ENCODE measurements at regions not wholly inside any gene's neighbourhood (a gene's known extent, or its start where the extent isn't known, plus 50 kb on each side); places are given as distances from the start of the nearest gene placed in this dataset.

DNA sequence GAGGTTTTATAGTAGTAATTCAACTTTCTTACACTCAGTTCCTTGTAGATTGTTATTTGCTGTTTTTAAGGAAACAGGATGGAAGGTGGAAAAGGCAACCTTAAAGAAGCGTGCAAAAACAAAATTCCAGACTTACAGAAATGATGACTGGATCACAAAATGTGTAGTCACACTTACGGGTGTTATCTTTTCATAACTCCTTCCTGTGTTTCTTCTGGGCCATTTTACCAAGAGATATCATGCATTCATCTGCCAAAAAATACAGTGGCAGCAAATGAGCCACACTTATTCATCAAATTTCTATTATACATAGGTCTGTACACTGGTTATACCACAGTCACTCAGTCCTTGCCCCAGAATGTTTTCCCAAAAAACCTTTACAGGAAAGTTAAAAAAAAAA lies 94.3 kb upstream of the IL6 start:
- TF ChIP-seq, protein P1, sequence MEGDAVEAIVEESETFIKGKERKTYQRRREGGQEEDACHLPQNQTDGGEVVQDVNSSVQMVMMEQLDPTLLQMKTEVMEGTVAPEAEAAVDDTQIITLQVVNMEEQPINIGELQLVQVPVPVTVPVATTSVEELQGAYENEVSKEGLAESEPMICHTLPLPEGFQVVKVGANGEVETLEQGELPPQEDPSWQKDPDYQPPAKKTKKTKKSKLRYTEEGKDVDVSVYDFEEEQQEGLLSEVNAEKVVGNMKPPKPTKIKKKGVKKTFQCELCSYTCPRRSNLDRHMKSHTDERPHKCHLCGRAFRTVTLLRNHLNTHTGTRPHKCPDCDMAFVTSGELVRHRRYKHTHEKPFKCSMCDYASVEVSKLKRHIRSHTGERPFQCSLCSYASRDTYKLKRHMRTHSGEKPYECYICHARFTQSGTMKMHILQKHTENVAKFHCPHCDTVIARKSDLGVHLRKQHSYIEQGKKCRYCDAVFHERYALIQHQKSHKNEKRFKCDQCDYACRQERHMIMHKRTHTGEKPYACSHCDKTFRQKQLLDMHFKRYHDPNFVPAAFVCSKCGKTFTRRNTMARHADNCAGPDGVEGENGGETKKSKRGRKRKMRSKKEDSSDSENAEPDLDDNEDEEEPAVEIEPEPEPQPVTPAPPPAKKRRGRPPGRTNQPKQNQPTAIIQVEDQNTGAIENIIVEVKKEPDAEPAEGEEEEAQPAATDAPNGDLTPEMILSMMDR (IDR thresholded peaks at IDR 0.05), result no peak

DNA sequence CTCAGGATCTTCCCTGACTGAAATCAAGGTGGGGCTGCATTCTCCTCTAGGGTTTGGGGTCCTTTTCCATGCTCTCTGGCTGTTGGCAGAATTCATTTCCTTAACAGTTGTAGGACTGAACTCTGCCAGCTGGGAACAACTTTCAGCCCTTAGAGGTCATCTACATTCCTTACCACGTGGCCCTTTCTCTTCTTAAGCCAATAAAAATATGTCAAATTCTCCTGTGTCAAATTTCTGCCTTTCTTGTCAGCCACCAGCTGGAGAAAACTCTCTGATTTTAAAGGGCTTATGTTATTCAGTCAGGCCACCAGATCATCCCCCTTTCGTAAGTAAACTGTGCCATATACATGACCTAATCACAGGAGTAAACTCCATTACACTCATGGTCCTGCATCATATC lies 95.3 kb upstream of the IL6 start:
- TF ChIP-seq, protein P1 (IDR thresholded peaks at IDR 0.05), result no peak

GRCh38 chr7:22630069-22630468 lies 96.9 kb upstream of the IL6 start:
- TF ChIP-seq, protein P1 (IDR thresholded peaks at IDR 0.05), result no peak

DNA sequence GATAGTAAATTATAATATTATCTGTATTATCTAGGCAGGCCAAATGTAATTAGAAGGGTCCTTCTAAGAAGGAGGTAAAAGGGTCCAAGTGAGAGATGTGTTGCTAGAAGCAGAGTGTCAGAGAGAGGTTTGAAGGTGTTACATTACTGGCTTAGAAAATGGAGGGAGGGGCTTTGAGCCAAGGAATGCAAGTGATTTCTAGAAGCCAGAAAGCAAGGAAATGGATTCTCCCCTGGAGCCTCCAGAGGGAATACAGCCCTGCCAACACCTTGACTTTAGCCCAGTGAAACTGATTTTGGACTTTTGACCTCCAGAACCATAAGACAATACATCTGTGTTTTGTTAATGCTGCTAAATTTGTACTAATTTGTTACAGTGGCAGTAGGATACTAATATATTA lies 97.9 kb upstream of the IL6 start:
- TF ChIP-seq, protein P1 (IDR thresholded peaks at IDR 0.05), result no peak

DNA sequence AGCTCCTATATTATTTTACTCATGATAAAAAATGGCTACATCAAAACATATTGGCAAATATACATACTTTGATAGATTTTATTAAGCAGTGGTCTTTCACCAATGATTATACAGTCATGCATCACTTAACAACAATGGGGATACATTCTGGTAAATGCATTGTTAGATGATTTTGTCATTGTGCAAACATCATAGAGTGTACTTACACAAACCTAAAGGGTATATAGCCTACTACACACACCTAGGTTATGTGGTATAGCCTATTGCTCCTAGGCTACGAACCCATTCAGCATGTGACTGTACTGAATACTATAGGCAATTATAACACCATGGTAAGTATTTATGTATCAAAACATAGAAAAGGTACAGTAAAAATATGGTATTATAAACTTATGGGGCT lies 98.9 kb upstream of the IL6 start:
- TF ChIP-seq, protein P1 (IDR thresholded peaks at IDR 0.05), result no peak

- TF ChIP-seq, protein P1 (IDR thresholded peaks at IDR 0.05), result no peak
Observed at GRCh38 chr7:22627136-22627535, 99.9 kb upstream of the IL6 start.

DNA sequence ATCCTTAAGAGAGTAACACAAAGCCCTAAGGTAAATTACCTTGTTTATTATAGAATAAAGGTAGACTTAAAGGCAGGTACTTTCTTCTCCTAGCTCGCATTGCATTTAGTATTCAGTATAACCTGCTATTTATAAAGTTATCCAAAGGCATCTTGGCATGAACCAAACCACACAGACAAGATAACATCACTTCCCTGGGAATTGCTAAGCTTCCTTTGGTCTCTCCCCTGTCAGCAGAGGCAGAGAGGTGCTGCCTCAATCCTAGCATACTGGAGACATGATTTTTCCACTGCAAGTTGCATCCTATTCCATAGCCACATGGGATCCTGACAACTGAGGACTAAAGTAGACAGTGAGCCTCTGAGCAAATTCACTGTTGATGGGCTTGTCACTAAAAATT lies 101.7 kb upstream of the IL6 start:
- TF ChIP-seq, protein P1 (IDR thresholded peaks at IDR 0.05), result no peak

GRCh38 chr7:22624781-22625180 lies 102.2 kb upstream of the IL6 start:
- TF ChIP-seq, protein P1 (IDR thresholded peaks at IDR 0.05), result no peak

Data from LNCAP (cell line).